Endothelial cell (in vitro differentiated cells): ENCODE measurements at regions not wholly inside any gene's neighbourhood (a gene's known extent, or its start where the extent isn't known, plus 50 kb on each side); places are given as distances from the start of the nearest gene placed in this dataset.

Source experiments
- DNase-seq: peaks from one replicate; pipeline ENCODE4 v3.0.0; 2021; ENCODE audit warnings: low spot score
- H3K27ac Mint-ChIP-seq: one replicate; pipeline ENCODE4 v1.8.0; 2021; ENCODE audit warnings: mixed read lengths, inconsistent platforms; ENCODE audit not compliant: unreplicated experiment
- H3K27me3 Mint-ChIP-seq: one replicate; pipeline ENCODE4 v1.8.0; 2021; ENCODE audit warnings: mild to moderate bottlenecking, moderate library complexity, mixed read lengths, inconsistent platforms; ENCODE audit not compliant: unreplicated experiment
- H3K36me3 Mint-ChIP-seq: one replicate; pipeline ENCODE4 v1.8.0; 2021; ENCODE audit warnings: mild to moderate bottlenecking, low read depth, mixed read lengths, inconsistent platforms; ENCODE audit not compliant: unreplicated experiment
- H3K4me1 Mint-ChIP-seq: one replicate; pipeline ENCODE4 v1.8.0; 2021; ENCODE audit warnings: mild to moderate bottlenecking, mixed read lengths, inconsistent platforms; ENCODE audit not compliant: unreplicated experiment
- H3K4me3 Mint-ChIP-seq: one replicate; pipeline ENCODE4 v1.8.0; 2021; ENCODE audit warnings: mild to moderate bottlenecking, mixed read lengths, inconsistent platforms; ENCODE audit not compliant: unreplicated experiment
- H3K9me3 Mint-ChIP-seq: one replicate; pipeline ENCODE4 v1.8.0; 2021; ENCODE audit warnings: mixed read lengths, inconsistent platforms; ENCODE audit not compliant: unreplicated experiment
- TF ChIP-seq, protein P1 (sequence below): fragments of 200-600 bp; sonication (generic); IDR thresholded peaks from one replicate; pipeline ENCODE4 v1.5.0; 2021; ENCODE audit warnings: antibody characterized with exemption; ENCODE audit not compliant: unreplicated experiment

DNA sequence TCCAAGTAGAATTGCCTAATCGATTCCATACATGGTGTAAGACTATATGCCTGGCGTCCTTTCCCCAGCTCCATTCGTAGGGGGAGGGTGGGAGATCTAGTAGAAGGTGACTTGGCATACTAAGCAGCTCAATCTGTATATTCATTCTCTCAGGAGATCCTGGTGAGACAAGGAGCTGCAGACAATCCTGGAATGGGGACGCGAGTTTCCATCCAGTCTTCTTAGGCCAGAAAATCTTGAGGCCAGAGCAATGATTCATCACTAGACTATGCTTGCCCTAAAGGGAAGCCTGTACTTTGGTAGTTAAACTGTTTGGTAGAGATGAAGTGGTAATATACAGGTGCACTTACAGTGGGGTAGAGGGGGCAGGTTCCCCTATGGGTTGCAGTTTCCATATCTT is 468.7 kb downstream of the ADGRL2 start:
- TF ChIP-seq, protein P1, sequence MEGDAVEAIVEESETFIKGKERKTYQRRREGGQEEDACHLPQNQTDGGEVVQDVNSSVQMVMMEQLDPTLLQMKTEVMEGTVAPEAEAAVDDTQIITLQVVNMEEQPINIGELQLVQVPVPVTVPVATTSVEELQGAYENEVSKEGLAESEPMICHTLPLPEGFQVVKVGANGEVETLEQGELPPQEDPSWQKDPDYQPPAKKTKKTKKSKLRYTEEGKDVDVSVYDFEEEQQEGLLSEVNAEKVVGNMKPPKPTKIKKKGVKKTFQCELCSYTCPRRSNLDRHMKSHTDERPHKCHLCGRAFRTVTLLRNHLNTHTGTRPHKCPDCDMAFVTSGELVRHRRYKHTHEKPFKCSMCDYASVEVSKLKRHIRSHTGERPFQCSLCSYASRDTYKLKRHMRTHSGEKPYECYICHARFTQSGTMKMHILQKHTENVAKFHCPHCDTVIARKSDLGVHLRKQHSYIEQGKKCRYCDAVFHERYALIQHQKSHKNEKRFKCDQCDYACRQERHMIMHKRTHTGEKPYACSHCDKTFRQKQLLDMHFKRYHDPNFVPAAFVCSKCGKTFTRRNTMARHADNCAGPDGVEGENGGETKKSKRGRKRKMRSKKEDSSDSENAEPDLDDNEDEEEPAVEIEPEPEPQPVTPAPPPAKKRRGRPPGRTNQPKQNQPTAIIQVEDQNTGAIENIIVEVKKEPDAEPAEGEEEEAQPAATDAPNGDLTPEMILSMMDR = no peak
- H3K27ac Mint-ChIP-seq = no peak overlapping the region
- H3K4me3 Mint-ChIP-seq = no peak overlapping the region
- H3K4me1 Mint-ChIP-seq = no peaks in the 10 kb centered on the region
- H3K27me3 Mint-ChIP-seq = no peaks in the 10 kb centered on the region
- H3K9me3 Mint-ChIP-seq = no peaks in the 10 kb centered on the region
- DNase-seq = no peak
- no peaks in the 10 kb centered on the region for H3K36me3 Mint-ChIP-seq

DNA sequence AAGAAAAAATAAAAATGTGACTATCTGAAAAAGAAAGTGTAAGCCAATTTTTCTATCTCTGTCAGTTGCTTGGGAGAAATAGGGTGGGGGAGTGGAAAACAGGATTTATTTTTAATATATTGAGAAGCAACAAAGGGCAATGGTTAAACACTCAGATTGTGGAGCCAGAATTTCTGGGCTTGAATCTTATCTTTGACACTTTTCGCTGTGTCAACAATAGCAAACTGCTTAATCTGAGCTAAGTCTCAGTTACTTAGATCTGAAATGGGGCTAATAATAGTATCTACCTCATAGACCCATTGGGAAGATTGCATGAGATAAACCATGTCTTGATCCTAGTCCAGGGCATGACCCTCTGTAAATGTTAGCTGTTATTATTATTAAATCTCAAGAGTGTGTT is 468.1 kb downstream of the ADGRL2 start:
- H3K4me1 Mint-ChIP-seq = no peaks in the 10 kb centered on the region
- TF ChIP-seq, protein P1 = no peak
- DNase-seq = no peak
- H3K27me3 Mint-ChIP-seq = no peaks in the 10 kb centered on the region
- H3K9me3 Mint-ChIP-seq = no peaks in the 10 kb centered on the region
- H3K36me3 Mint-ChIP-seq = no peaks in the 10 kb centered on the region
- H3K27ac Mint-ChIP-seq = no peak overlapping the region
- no peak overlapping the region for H3K4me3 Mint-ChIP-seq

DNA sequence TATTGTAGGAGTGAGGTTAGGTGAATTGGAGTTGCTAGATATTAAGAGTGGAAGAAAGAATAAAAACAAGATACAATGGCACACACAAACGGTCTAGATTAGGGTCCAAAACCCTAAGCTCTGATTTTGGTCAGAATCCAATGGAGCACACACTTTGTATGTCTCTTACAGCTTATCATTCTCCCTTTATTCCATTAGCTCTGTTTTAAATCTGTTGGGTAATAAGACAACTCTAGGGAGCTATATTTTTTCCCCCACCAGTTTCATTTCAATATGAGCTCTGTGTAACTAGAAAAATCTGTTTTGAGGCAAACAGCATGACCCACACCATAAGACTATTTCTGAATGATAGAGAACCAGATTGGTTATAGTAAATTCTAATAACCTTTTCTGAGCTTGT is 465.6 kb downstream of the ADGRL2 start:
- H3K27ac Mint-ChIP-seq = no peak overlapping the region

DNA sequence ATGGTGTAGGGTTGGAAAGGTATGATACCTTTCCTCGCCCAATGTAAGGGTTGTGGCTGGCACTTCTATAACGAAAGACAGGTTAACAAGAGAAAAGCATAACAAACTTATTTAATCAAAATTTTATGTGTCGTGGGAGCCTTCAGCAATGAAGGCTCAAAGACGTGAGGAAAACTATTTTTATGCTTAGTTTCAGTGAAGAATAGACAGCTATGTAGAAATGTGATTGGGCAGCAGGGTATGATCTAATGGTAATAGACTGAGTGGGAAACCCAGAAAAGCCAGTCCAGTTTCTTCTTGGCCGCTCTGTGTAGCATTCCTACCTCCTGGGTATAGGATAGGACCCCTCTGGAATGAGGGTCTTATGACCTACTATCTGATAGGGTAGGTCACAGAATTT is 464.7 kb downstream of the ADGRL2 start:
- Mint-ChIP-seq H3K36me3 (no peaks in the 10 kb centered on the region), H3K9me3 (no peaks in the 10 kb centered on the region), H3K27me3 (peaks cover 1% of the 10 kb centered on the region), H3K4me1 (peaks cover 7% of the 10 kb centered on the region), H3K4me3 (no peak overlapping the region), H3K27ac (no peak overlapping the region)
- TF ChIP-seq, protein P1 = no peak
- no peak for DNase-seq

More for the DNA sequence above, 465.6 kb downstream of the ADGRL2 start:
- TF ChIP-seq, protein P1 = no peak
- H3K36me3 Mint-ChIP-seq = no peaks in the 10 kb centered on the region
- no peaks in the 10 kb centered on the region for H3K4me1 Mint-ChIP-seq
- no peaks in the 10 kb centered on the region for H3K27me3 Mint-ChIP-seq
- no peaks in the 10 kb centered on the region for H3K9me3 Mint-ChIP-seq
- DNase-seq = no peak
- no peak overlapping the region for H3K4me3 Mint-ChIP-seq

DNA sequence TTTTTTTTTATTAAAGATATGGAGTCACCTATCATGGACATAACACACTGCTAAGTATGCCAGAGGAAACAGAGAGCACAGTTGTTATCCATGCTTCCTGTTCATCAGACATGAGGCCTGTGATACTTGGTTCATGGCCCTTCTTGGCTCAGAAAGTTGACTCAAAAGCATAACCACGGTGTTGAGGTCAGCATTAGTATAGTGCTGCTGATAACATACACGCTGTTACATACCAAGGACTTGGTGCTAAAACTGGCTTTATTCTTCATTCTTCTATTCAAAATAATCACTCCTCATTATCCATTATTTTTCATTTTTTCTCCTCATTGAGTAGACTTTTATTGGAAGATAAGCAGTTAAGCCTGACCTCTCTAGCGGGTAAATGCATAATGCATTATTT is 464.1 kb downstream of the ADGRL2 start:
- Mint-ChIP-seq H3K4me3 (no peak overlapping the region), H3K27me3 (peaks cover 1% of the 10 kb centered on the region), H3K27ac (no peak overlapping the region), H3K4me1 (peaks cover 12% of the 10 kb centered on the region), H3K36me3 (no peaks in the 10 kb centered on the region), H3K9me3 (no peaks in the 10 kb centered on the region)
- TF ChIP-seq, protein P1 = no peak
- DNase-seq = no peak
